Liver (tissue), 8 donors: ENCODE measurements at regions not wholly inside any gene's neighbourhood (a gene's known extent, or its start where the extent isn't known, plus 50 kb on each side); places are given as distances from the start of the nearest gene placed in this dataset.

Source experiments
- DNase-seq: peaks from one replicate; pipeline ENCODE4 v3.0.0-alpha.2; 2017; ENCODE audit warnings: low spot score
- H3K27ac ChIP-seq, 2 donors: one replicate each; pipeline ENCODE4 v1.7.0; 2013; ENCODE audit warnings: inconsistent platforms in 2 of 2, low read length in 2 of 2, control low read depth in 1 of 2, low read depth in 1 of 2, mild to moderate bottlenecking in 1 of 2
- H3K27me3 ChIP-seq, 4 donors: one replicate each; pipeline versions ENCODE4 v1.6.1 to v1.7.0; 2013; ENCODE audit warnings: low read length in 3 of 4, inconsistent platforms in 1 of 4, mild to moderate bottlenecking in 1 of 4, moderate library complexity in 1 of 4; ENCODE audit not compliant: control insufficient read depth in 4 of 4, insufficient read depth in 4 of 4
- H3K36me3 ChIP-seq, 4 donors: one replicate each; pipeline versions ENCODE4 v1.6.1 to v1.7.0; 2013; ENCODE audit warnings: low read length in 3 of 4, mild to moderate bottlenecking in 3 of 4, low read depth in 1 of 4, moderate library complexity in 1 of 4; ENCODE audit not compliant: control insufficient read depth in 4 of 4, insufficient read depth in 3 of 4
- H3K4me1 ChIP-seq, 4 donors: one replicate each; pipeline versions ENCODE4 v1.6.1 to v1.7.0; 2013; ENCODE audit warnings: low read length in 3 of 4, mild to moderate bottlenecking in 3 of 4, moderate library complexity in 1 of 4; ENCODE audit not compliant: control insufficient read depth in 4 of 4, insufficient read depth in 4 of 4
- H3K4me3 ChIP-seq, 3 donors: one replicate each; pipeline versions ENCODE4 v1.6.1 to v1.7.0; 2013; ENCODE audit warnings: low read length in 3 of 3, control low read depth in 1 of 3, low read depth in 1 of 3, mild to moderate bottlenecking in 1 of 3
- H3K9ac ChIP-seq, 2 donors: one replicate each; pipeline ENCODE4 v1.7.0; 2013; ENCODE audit warnings: low read length in 2 of 2, mild to moderate bottlenecking in 2 of 2, moderate library complexity in 2 of 2, control low read depth in 1 of 2, low read depth in 1 of 2
- H3K9me3 ChIP-seq, 4 donors: one replicate each; pipeline versions ENCODE4 v1.6.1 to v1.7.0; 2013; ENCODE audit warnings: low read length in 3 of 4; ENCODE audit not compliant: control insufficient read depth in 4 of 4
- ATF3 ChIP-seq: IDR thresholded peaks from 2 replicates; pipeline ENCODE4 v1.6.1; 2016; ENCODE audit warnings: antibody characterized with exemption
- CTCF ChIP-seq: fragments of 150-350 bp; IDR thresholded peaks from 2 replicates; pipeline ENCODE4 v1.5.1; 2017; ENCODE audit warnings: improper control_type of control experiment, low read depth, low read length; ENCODE audit not compliant: missing input control
- EGR1 ChIP-seq, 2 donors: IDR thresholded peaks; 2 replicates each; pipeline ENCODE4 v1.6.1; 2016 to 2018; ENCODE audit warnings: antibody characterized with exemption in 2 of 2, low read depth in 2 of 2
- FOXA1 ChIP-seq: IDR thresholded peaks from 2 replicates; pipeline ENCODE4 v1.6.1; 2016; ENCODE audit warnings: antibody characterized with exemption
- FOXA2 ChIP-seq: IDR thresholded peaks from 2 replicates; pipeline ENCODE4 v1.6.1; 2016; ENCODE audit warnings: antibody characterized with exemption
- GABPA ChIP-seq, 2 donors: IDR thresholded peaks in 1 of 2; conservative IDR thresholded peaks in 1 of 2; 2 replicates each; pipeline ENCODE4 v1.6.1; 2016; ENCODE audit warnings: antibody characterized with exemption in 2 of 2, mild to moderate bottlenecking in 1 of 2, moderate library complexity in 1 of 2
- JUND ChIP-seq, 2 donors: IDR thresholded peaks; 2 replicates each; pipeline ENCODE4 v1.6.1; 2016; ENCODE audit warnings: antibody characterized with exemption in 2 of 2
- RAD21 ChIP-seq, 2 donors: IDR thresholded peaks; 2 replicates each; pipeline ENCODE4 v1.6.1; 2016; ENCODE audit warnings: antibody characterized with exemption in 2 of 2, mild to moderate bottlenecking in 2 of 2
- REST ChIP-seq: IDR thresholded peaks from 2 replicates; pipeline ENCODE4 v1.6.1; 2016; ENCODE audit warnings: antibody characterized with exemption, mild to moderate bottlenecking
- RXRA ChIP-seq, 2 donors: IDR thresholded peaks; 2 replicates each; pipeline ENCODE4 v1.6.1; 2017 to 2018; ENCODE audit warnings: antibody characterized with exemption in 2 of 2, mild to moderate bottlenecking in 1 of 2
- SP1 ChIP-seq: IDR thresholded peaks from 2 replicates; pipeline ENCODE4 v1.6.1; 2018; ENCODE audit warnings: antibody characterized with exemption, mild to moderate bottlenecking
- YY1 ChIP-seq: IDR thresholded peaks from 2 replicates; pipeline ENCODE4 v1.6.1; 2016; ENCODE audit warnings: antibody characterized with exemption, mild to moderate bottlenecking
- WGBS: extraction: QIAGEN DNeasy Blood & Tissue Kit; methylation state at CpG from one replicate; pipeline ENCODE4 v1.1.7; 2013; 5-methylcytosine and 5-hydroxymethylcytosine counted together
- TF ChIP-seq, protein P1 (sequence below): IDR thresholded peaks from 2 replicates; pipeline ENCODE4 v1.6.1; 2016; ENCODE audit warnings: antibody characterized with exemption
- donor health status: healthy.
- donor health status: healthy.
- donor health status: healthy.
- donor health status: healthy.
- donor health status: healthy.

GRCh38 chr19:20478936-20479335 lies 86.6 kb downstream of the ZNF737 start:
- H3K36me3 ChIP-seq: no peaks in the 10 kb centered on the region
- 74% methylated on average over 3 of the region's 3 CpGs for WGBS

DNA sequence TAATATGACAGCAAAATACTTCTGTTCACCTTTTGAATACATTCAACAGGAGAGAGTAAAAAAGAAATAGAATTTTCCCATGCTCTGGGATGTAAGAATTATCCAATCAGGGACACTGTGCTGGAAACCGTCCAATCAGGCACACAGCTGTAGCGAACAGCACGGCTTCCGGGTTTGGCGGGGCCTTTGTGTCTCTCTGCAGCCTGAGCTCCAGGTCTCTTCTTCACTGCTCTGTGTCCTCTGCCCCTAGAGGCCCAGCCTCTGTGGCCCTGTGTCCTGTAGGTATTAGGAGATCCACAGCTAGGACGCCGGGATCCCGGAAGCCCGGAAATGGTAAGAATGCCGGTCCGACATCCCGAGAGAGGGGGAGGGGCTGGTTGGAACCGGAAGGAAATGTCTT lies 92.7 kb downstream of the ZNF737 start:
- H3K36me3 ChIP-seq: no peaks in the 10 kb centered on the region
- no peaks in the 10 kb centered on the region for H3K4me1 ChIP-seq
- H3K9ac ChIP-seq: no peak overlapping the region
- peaks cover 0 to 15% (median 2%) of the 10 kb centered on the region in 4 donors for H3K9me3 ChIP-seq
- no peaks in the 10 kb centered on the region for H3K27me3 ChIP-seq
- no peak overlapping the region for H3K4me3 ChIP-seq
- no peak for TF ChIP-seq SP1
- TF ChIP-seq, protein P1, sequence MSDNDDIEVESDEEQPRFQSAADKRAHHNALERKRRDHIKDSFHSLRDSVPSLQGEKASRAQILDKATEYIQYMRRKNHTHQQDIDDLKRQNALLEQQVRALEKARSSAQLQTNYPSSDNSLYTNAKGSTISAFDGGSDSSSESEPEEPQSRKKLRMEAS: no peak
- no peak for TF ChIP-seq JUND (IDR thresholded peaks at IDR 0.05)
- TF ChIP-seq REST: no peak
- TF ChIP-seq RXRA (IDR thresholded peaks at IDR 0.05): no peak
- no peak for TF ChIP-seq RAD21 (IDR thresholded peaks at IDR 0.05)
- TF ChIP-seq FOXA1: no peak
- no peak for TF ChIP-seq FOXA2
- no peak for TF ChIP-seq CTCF
- no peak overlapping the region for H3K27ac ChIP-seq
- DNase-seq: no peak
- 92% methylated on average over 13 of the region's 13 CpGs for WGBS

More at GRCh38 chr19:20478936-20479335, 86.6 kb downstream of the ZNF737 start:
- Histone ChIP-seq H3K4me1 (no peaks in the 10 kb centered on the region), H3K9me3 (peaks cover 0 to 22% (median 8%) of the 10 kb centered on the region in 4 donors), H3K4me3 (no peak overlapping the region), H3K27ac (no peak overlapping the region), H3K9ac (no peak overlapping the region), H3K27me3 (no peaks in the 10 kb centered on the region)
- DNase-seq: no peak
- TF ChIP-seq FOXA1 (no peak), EGR1 (IDR thresholded peaks at IDR 0.05; ENCODE audit: low read depth in 2 of 2) (no peak), RAD21 (IDR thresholded peaks at IDR 0.05) (no peak), GABPA (IDR thresholded peaks at IDR 0.05 in 1 of 2, conservative IDR thresholded peaks at IDR 0.05 in 1 of 2) (no peak), REST (no peak), RXRA (IDR thresholded peaks at IDR 0.05) (no peak), YY1 (no peak), ATF3 (no peak)
